ENCODE measurements at regions not wholly inside any gene's neighbourhood (a gene's known extent, or its start where the extent isn't known, plus 50 kb on each side); places are given as distances from the start of the nearest gene placed in this dataset.

DNA sequence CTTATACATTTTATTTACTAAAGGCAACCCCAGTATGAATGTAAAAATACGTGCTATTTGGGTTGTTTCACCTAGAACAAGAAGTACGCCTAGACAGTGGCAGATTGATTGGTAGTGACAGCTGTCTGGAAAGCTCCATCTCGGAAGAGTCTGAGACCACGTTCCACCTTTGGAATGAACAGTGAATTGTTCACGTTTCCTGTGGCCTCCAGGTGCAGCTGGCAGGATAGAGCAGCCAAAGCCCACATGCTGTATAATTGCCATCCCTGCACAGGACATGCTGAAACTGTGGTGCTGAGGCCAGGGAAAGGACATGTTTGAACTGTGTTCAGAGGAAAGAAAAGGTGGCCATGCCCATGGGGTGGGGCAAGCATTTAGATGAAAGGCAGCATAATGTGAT lies 218.7 kb upstream of the MTNR1B start:
- no peak overlapping the region for H3K4me2 ChIP-seq (ENCODE audit: low read depth, low read length, poor library complexity, severe bottlenecking)
- H3K27me3 ChIP-seq (ENCODE audit: low read length), result no peaks in the 10 kb centered on the region
- H3K9me3 ChIP-seq (ENCODE audit: insufficient read depth, low read length), result no peaks in the 10 kb centered on the region
- H2AFZ ChIP-seq (ENCODE audit: low read depth, low read length, severe bottlenecking), result no peak overlapping the region
- H3K9me2 ChIP-seq (replicated peaks; ENCODE audit: insufficient read depth, low read length), result no peaks in the 10 kb centered on the region
- no peaks in the 10 kb centered on the region for H3K36me3 ChIP-seq (ENCODE audit: low read length)
- no peaks in the 10 kb centered on the region for H4K20me1 ChIP-seq (ENCODE audit: low read depth, low read length)
- H3K27ac ChIP-seq (ENCODE audit: low read depth, low read length), result no peak overlapping the region
- H3F3A ChIP-seq (ENCODE audit: insufficient read depth), result no peaks in the 10 kb centered on the region
- no peaks in the 10 kb centered on the region for H3K79me2 ChIP-seq (ENCODE audit: insufficient read depth, low read length)
- TF ChIP-seq EZH2phosphoT487 (conservative IDR thresholded peaks at IDR 0.05; ENCODE audit: low read length), result no peak
- TF ChIP-seq CTCF (IDR thresholded peaks at IDR 0.05; ENCODE audit: insufficient read depth, low read length, poor library complexity, severe bottlenecking), result no peak
- no peak overlapping the region for H3K4me3 ChIP-seq (ENCODE audit: insufficient read depth, low read length, poor library complexity, severe bottlenecking)
- H3K9ac ChIP-seq (ENCODE audit: low read length), result no peak overlapping the region

GRCh38 chr11:92751594-92751993 lies 217.9 kb upstream of the MTNR1B start:
- H3K79me2 ChIP-seq (ENCODE audit: insufficient read depth, low read length), result no peaks in the 10 kb centered on the region
- no peaks in the 10 kb centered on the region for H3K9me3 ChIP-seq (ENCODE audit: insufficient read depth, low read length)
- H2AFZ ChIP-seq (ENCODE audit: low read depth, low read length, severe bottlenecking), result no peak overlapping the region
- H3K27ac ChIP-seq (ENCODE audit: low read depth, low read length), result no peak overlapping the region
- no peak overlapping the region for H3K9ac ChIP-seq (ENCODE audit: low read length)
- H3K4me3 ChIP-seq (ENCODE audit: insufficient read depth, low read length, poor library complexity, severe bottlenecking), result no peak overlapping the region
- H3K27me3 ChIP-seq (ENCODE audit: low read length), result no peaks in the 10 kb centered on the region
- TF ChIP-seq EZH2phosphoT487 (conservative IDR thresholded peaks at IDR 0.05; ENCODE audit: low read length), result no peak
- TF ChIP-seq CTCF (IDR thresholded peaks at IDR 0.05; ENCODE audit: insufficient read depth, low read length, poor library complexity, severe bottlenecking), result no peak
- no peak overlapping the region for H3K4me2 ChIP-seq (ENCODE audit: low read depth, low read length, poor library complexity, severe bottlenecking)
- H3F3A ChIP-seq (ENCODE audit: insufficient read depth), result no peaks in the 10 kb centered on the region
- no peaks in the 10 kb centered on the region for H3K36me3 ChIP-seq (ENCODE audit: low read length)
- H3K9me2 ChIP-seq (replicated peaks; ENCODE audit: insufficient read depth, low read length), result no peaks in the 10 kb centered on the region
- no peaks in the 10 kb centered on the region for H4K20me1 ChIP-seq (ENCODE audit: low read depth, low read length)

DNA sequence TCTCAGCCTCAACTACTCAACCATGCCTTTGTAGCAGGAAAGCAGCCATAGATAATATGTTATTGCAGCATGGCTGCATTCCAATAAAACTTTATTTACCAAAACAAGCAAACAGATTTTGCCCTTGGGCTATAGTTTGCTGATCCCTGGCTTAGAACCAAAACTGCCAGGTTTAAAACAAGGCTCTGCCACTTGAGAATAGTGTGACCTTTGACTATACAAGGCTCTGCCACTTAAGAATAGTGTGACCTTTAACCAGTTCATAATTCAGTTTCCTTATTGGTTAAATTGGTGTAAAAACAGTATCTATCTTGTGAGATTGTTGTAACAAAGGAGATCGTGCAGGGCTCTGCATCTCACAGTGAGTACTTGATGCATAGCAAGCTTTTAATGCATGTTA lies 217.3 kb upstream of the MTNR1B start:
- TF ChIP-seq EZH2phosphoT487 (conservative IDR thresholded peaks at IDR 0.05; ENCODE audit: low read length) (no peak), CTCF (IDR thresholded peaks at IDR 0.05; ENCODE audit: insufficient read depth, low read length, poor library complexity, severe bottlenecking) (no peak)
- H3F3A ChIP-seq (ENCODE audit: insufficient read depth), result no peaks in the 10 kb centered on the region
- no peak overlapping the region for H3K4me2 ChIP-seq (ENCODE audit: low read depth, low read length, poor library complexity, severe bottlenecking)
- H3K27ac ChIP-seq (ENCODE audit: low read depth, low read length), result no peak overlapping the region
- H3K27me3 ChIP-seq (ENCODE audit: low read length), result no peaks in the 10 kb centered on the region
- no peaks in the 10 kb centered on the region for H3K9me3 ChIP-seq (ENCODE audit: insufficient read depth, low read length)
- H3K9me2 ChIP-seq (replicated peaks; ENCODE audit: insufficient read depth, low read length), result no peaks in the 10 kb centered on the region
- H3K9ac ChIP-seq (ENCODE audit: low read length), result no peak overlapping the region
- no peaks in the 10 kb centered on the region for H3K36me3 ChIP-seq (ENCODE audit: low read length)
- no peaks in the 10 kb centered on the region for H3K79me2 ChIP-seq (ENCODE audit: insufficient read depth, low read length)
- H2AFZ ChIP-seq (ENCODE audit: low read depth, low read length, severe bottlenecking), result no peak overlapping the region
- no peaks in the 10 kb centered on the region for H4K20me1 ChIP-seq (ENCODE audit: low read depth, low read length)
- H3K4me3 ChIP-seq (ENCODE audit: insufficient read depth, low read length, poor library complexity, severe bottlenecking), result no peak overlapping the region

Data from SU-DHL-6 (cell line).